Stimulated activated CD8-positive, alpha-beta memory T cell treated with anti-CD3 and anti-CD28 coated beads, Interleukin-15, amount 100 ng/mL, for 1 hour (primary cell): ENCODE measurements at regions not wholly inside any gene's neighbourhood (a gene's known extent, or its start where the extent isn't known, plus 50 kb on each side); places are given as distances from the start of the nearest gene placed in this dataset.

ENCODE experiments used
- DNase-seq: peaks from one replicate; pipeline ENCODE4 v3.0.0-alpha.2; 2020; ENCODE audit warnings: low read depth

GRCh38 chr12:66852091-66852490, 173.2 kb upstream of the GRIP1 start:
- DNase-seq, result no peak

- DNase-seq, result no peak
These were observed 173.9 kb upstream of the GRIP1 start for GRCh38 chr12:66852765-66853164.

- DNase-seq, result no peak
These were observed 181.0 kb upstream of the GRIP1 start for GRCh38 chr12:66859751-66860440.

- DNase-seq, result peak; percentile 52
These were observed 182.2 kb upstream of the GRIP1 start for GRCh38 chr12:66860752-66861750.

- no peak for DNase-seq
These were observed 183.6 kb upstream of the GRIP1 start for GRCh38 chr12:66862356-66862985.

- no peak for DNase-seq
These were observed 184.4 kb upstream of the GRIP1 start for GRCh38 chr12:66863276-66863675.

GRCh38 chr12:66877925-66878324, 199.0 kb upstream of the GRIP1 start:
- no peak for DNase-seq

GRCh38 chr12:66879409-66879808, 200.5 kb upstream of the GRIP1 start:
- no peak for DNase-seq

- DNase-seq, result no peak
These were observed 202.5 kb upstream of the GRIP1 start for GRCh38 chr12:66881386-66881785.

GRCh38 chr12:66884091-66884490, 205.2 kb upstream of the GRIP1 start:
- DNase-seq, result no peak

- no peak for DNase-seq
These were observed 206.4 kb upstream of the GRIP1 start for GRCh38 chr12:66885115-66885875.

GRCh38 chr12:66896797-66897196, 217.9 kb upstream of the GRIP1 start:
- no peak for DNase-seq

GRCh38 chr12:66898700-66899469, 220.0 kb upstream of the GRIP1 start:
- DNase-seq, result no peak

GRCh38 chr12:66899588-66899987, 220.7 kb upstream of the GRIP1 start:
- DNase-seq, result no peak

- DNase-seq, result no peak
These were observed 221.7 kb upstream of the GRIP1 start for GRCh38 chr12:66900616-66901015.

- DNase-seq, result no peak
These were observed 222.5 kb upstream of the GRIP1 start for GRCh38 chr12:66901138-66901932.

GRCh38 chr12:66902020-66902419, 223.1 kb upstream of the GRIP1 start:
- DNase-seq, result no peak

GRCh38 chr12:66903782-66904396, 225.0 kb upstream of the GRIP1 start:
- DNase-seq, result no peak

- DNase-seq, result no peak
These were observed 226.3 kb upstream of the GRIP1 start for GRCh38 chr12:66905201-66905600.
